ENCODE measurements at regions not wholly inside any gene's neighbourhood (a gene's known extent, or its start where the extent isn't known, plus 50 kb on each side); places are given as distances from the start of the nearest gene placed in this dataset.

DNA sequence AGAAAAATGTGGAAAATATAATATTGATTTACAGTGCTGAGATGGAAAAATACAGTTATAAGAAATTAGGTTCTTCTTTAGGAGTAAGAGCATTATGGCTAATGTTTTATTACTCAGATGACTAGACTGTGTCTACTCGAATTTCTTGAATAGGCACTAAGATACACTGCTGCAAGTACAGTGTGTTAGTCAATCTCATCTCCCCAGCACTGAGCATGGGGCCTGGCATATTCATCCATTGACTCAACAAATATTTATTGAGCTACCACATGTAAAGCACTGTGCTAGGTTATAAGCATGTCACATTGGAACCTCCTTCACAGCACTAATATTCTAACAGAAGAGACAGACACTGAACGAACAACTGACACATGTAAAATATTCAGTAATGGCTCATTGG lies 242.5 kb upstream of the GPC6 start:
- TF ChIP-seq, protein P1, sequence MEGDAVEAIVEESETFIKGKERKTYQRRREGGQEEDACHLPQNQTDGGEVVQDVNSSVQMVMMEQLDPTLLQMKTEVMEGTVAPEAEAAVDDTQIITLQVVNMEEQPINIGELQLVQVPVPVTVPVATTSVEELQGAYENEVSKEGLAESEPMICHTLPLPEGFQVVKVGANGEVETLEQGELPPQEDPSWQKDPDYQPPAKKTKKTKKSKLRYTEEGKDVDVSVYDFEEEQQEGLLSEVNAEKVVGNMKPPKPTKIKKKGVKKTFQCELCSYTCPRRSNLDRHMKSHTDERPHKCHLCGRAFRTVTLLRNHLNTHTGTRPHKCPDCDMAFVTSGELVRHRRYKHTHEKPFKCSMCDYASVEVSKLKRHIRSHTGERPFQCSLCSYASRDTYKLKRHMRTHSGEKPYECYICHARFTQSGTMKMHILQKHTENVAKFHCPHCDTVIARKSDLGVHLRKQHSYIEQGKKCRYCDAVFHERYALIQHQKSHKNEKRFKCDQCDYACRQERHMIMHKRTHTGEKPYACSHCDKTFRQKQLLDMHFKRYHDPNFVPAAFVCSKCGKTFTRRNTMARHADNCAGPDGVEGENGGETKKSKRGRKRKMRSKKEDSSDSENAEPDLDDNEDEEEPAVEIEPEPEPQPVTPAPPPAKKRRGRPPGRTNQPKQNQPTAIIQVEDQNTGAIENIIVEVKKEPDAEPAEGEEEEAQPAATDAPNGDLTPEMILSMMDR (conservative IDR thresholded peaks at IDR 0.05): no peak
- no peak for TF ChIP-seq ZFX (IDR thresholded peaks at IDR 0.05)

Measured in C4-2B (cell line).